Ishikawa (cell line): ENCODE measurements at regions not wholly inside any gene's neighbourhood (a gene's known extent, or its start where the extent isn't known, plus 50 kb on each side); places are given as distances from the start of the nearest gene placed in this dataset.

Source experiments
- CEBPB ChIP-seq: IDR thresholded peaks from 2 replicates; pipeline ENCODE4 v1.6.1; 2012
- CREB1 ChIP-seq: IDR thresholded peaks from 2 replicates; pipeline ENCODE4 v1.6.1; 2012; ENCODE audit warnings: low read depth
- EGR1 ChIP-seq: IDR thresholded peaks from 2 replicates; pipeline ENCODE4 v1.6.1; 2012
- EP300 ChIP-seq: IDR thresholded peaks from 2 replicates; pipeline ENCODE4 v1.6.1; 2012; ENCODE audit warnings: borderline replicate concordance
- FOXM1 ChIP-seq: IDR thresholded peaks from 2 replicates; pipeline ENCODE4 v1.6.1; 2012; ENCODE audit warnings: low read depth, borderline replicate concordance
- MAX ChIP-seq: IDR thresholded peaks from 2 replicates; pipeline ENCODE4 v1.6.1; 2012
- NFIC ChIP-seq: IDR thresholded peaks from 2 replicates; pipeline ENCODE4 v1.6.1; 2012
- RAD21 ChIP-seq: IDR thresholded peaks from 2 replicates; pipeline ENCODE4 v1.6.1; 2012; ENCODE audit warnings: low read depth
- REST ChIP-seq: IDR thresholded peaks from 2 replicates; pipeline ENCODE4 v1.6.1; 2012; ENCODE audit warnings: low read depth, mild to moderate bottlenecking
- TAF1 ChIP-seq: IDR thresholded peaks from 2 replicates; pipeline ENCODE4 v1.6.1; 2012; ENCODE audit warnings: low read depth, mild to moderate bottlenecking
- TCF12 ChIP-seq: IDR thresholded peaks from 2 replicates; pipeline ENCODE4 v1.6.1; 2012; ENCODE audit warnings: low read depth
- TEAD4 ChIP-seq: IDR thresholded peaks from 2 replicates; pipeline ENCODE4 v1.6.1; 2012
- USF1 ChIP-seq: IDR thresholded peaks from 2 replicates; pipeline ENCODE4 v1.6.1; 2012
- YY1 ChIP-seq: IDR thresholded peaks from 2 replicates; pipeline ENCODE4 v1.6.1; 2012; ENCODE audit warnings: low read depth
- ZBTB7A ChIP-seq: IDR thresholded peaks from 2 replicates; pipeline ENCODE4 v1.6.1; 2012; ENCODE audit warnings: low read depth

DNA sequence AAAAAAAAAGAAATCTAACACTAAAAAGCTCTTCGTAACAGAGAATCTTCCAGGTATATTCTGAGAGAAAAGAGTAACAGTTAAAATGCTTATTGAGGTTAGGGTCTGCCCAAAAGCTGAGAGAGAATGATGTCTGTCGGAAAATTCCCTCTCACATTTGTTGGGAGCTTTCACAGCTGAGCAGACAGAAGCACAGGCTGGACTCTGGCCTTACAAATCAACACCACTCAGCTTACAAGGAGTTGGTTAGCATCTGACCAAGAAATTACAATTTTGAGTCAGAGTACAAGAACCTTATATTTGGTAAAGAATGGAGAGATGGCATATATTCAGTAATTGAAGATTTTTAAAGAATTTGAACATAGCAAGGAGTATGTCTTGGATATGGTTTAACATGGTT is 1561.0 kb upstream of the RAG2 start:
- TF ChIP-seq USF1 (no peak), FOXM1 (no peak), EP300 (no peak), TAF1 (no peak), MAX (no peak), RAD21 (no peak), EGR1 (no peak), CEBPB (no peak), REST (no peak), TCF12 (no peak), NFIC (no peak), CREB1 (no peak), ZBTB7A (no peak), YY1 (no peak), TEAD4 (no peak)

DNA sequence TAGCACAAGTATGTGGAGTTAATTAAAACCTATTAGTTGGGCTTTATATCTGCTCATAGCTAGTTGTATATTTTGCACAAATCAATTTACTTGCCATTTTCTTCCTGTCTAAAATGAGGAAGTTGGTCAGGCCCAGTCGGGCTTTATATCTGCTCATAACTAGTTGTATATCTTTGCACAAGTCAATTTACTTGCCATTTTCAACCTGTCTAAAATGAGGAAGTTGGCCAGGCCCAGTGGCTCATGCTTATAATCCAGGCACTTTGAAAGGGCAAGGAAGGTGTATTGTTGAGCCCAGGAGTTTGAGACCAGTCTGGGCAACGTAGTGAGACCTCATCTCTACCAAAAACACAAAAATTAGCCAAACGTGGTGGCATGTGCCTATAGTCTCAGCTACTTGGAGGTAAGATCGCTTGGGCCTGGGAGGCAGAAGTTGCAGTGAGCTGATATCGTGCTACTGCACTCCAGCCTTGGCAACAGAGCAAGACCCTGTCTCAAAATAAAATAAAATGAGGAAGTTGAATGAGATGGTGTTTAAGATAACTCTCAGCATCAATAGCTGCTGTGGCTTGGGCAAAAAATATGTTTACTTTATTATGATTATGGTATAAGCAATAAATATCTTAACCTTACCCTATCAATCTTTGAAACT is 1558.6 kb upstream of the RAG2 start:
- TF ChIP-seq MAX (no peak), USF1 (no peak), RAD21 (no peak), YY1 (no peak), REST (no peak), TEAD4 (no peak), EGR1 (no peak), TAF1 (no peak), TCF12 (no peak), EP300 (no peak), NFIC (no peak), FOXM1 (no peak), CEBPB (no peak), ZBTB7A (no peak), CREB1 (no peak)

DNA sequence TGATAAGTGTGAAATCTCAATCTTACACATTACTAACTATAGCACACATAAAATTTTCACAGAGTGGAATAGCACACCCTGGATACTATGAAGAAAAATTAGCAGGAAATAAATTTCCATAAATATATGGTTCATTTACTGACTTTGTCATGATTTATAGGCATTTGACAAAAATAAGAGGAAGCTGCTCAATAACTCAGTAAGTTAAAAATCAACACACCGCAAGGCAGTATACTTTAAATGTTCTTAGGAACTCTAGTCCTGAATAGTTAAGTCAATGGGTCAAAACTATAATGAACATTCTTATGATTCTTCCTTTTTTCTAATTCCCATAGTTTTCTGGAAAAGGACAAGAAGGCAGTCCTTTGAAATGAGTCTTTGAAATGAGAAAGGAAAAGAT is 1557.8 kb upstream of the RAG2 start:
- TF ChIP-seq REST (no peak), CEBPB (no peak), ZBTB7A (no peak), RAD21 (no peak), FOXM1 (no peak), YY1 (no peak), CREB1 (no peak), EGR1 (no peak), TAF1 (no peak), USF1 (no peak), EP300 (no peak), NFIC (no peak), TCF12 (no peak)

GRCh38 chr11:38153985-38154384 is 1555.9 kb upstream of the RAG2 start:
- TF ChIP-seq YY1: no peak
